ENCODE measurements at regions not wholly inside any gene's neighbourhood (a gene's known extent, or its start where the extent isn't known, plus 50 kb on each side); places are given as distances from the start of the nearest gene placed in this dataset.
A peak's percentile ranks its signal among the peaks of the same experiment; 100 is the strongest.

DNA sequence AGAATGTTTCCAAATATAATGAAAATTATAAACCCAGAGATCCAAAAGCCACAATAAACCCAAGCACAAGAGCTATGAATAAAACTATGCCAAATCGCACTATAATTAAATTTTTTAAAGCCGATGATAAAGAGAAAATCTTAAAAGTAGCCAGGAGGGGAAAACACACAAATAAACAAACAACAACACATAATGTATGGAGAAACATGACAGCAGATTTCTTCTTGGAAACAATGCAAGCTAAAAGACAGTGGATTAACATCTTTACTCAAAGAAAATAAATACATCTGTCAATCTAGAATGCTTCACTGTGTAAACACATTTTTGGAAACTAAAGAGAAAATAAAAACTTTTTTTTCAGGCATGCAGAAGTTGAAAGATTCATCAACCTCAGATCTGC is 53.0 kb upstream of the SMOX start:
- peak in 1 of 3 donors; percentile 55 for DNase-seq
- no peaks in the 10 kb centered on the region for H3K27me3 ChIP-seq (replicated peaks in 2 of 5; ENCODE audit: control insufficient read depth in 4 of 5, insufficient read depth in 5 of 5, low read length in 4 of 5)
- H3K4me3 ChIP-seq (ENCODE audit: control insufficient read depth in 1 of 7, extremely low read depth in 1 of 7, insufficient read depth in 4 of 7, low read depth in 2 of 7, low read length in 6 of 7) = no peak overlapping the region
- ChIA-PET POLR2A (no interaction called here), CTCF (interaction anchor here (0.9 to 1.8 kb wide), 3 partner anchors 76 to 176 kb away, joined by 3 to 4 read pairs (median 3); no protein-coding TSS in a partner anchor)
- no peak overlapping the region for H3K27ac ChIP-seq (ENCODE audit: insufficient read depth in 1 of 2, low read depth in 1 of 2, low read length in 2 of 2, poor library complexity in 1 of 2, severe bottlenecking in 2 of 2)
- H3K36me3 ChIP-seq (ENCODE audit: control insufficient read depth in 4 of 4, insufficient read depth in 4 of 4, low read length in 3 of 4) = no peaks in the 10 kb centered on the region
- peaks cover 0 to 3% (median 0%) of the 10 kb centered on the region in 4 experiments for H3K4me1 ChIP-seq (ENCODE audit: control extremely low read depth in 1 of 4, control insufficient read depth in 4 of 4, insufficient read depth in 4 of 4, low read length in 3 of 4)
- WGBS (ENCODE audit: insufficient coverage) = no CpG with 5 or more reads among the region's 2 CpGs
- H3K9me3 ChIP-seq (ENCODE audit: control extremely low read depth in 1 of 5, control insufficient read depth in 4 of 5, insufficient read depth in 2 of 5, low read depth in 1 of 5, low read length in 4 of 5) = peaks cover 0 to 12% (median 0%) of the 10 kb centered on the region in 5 experiments

DNA sequence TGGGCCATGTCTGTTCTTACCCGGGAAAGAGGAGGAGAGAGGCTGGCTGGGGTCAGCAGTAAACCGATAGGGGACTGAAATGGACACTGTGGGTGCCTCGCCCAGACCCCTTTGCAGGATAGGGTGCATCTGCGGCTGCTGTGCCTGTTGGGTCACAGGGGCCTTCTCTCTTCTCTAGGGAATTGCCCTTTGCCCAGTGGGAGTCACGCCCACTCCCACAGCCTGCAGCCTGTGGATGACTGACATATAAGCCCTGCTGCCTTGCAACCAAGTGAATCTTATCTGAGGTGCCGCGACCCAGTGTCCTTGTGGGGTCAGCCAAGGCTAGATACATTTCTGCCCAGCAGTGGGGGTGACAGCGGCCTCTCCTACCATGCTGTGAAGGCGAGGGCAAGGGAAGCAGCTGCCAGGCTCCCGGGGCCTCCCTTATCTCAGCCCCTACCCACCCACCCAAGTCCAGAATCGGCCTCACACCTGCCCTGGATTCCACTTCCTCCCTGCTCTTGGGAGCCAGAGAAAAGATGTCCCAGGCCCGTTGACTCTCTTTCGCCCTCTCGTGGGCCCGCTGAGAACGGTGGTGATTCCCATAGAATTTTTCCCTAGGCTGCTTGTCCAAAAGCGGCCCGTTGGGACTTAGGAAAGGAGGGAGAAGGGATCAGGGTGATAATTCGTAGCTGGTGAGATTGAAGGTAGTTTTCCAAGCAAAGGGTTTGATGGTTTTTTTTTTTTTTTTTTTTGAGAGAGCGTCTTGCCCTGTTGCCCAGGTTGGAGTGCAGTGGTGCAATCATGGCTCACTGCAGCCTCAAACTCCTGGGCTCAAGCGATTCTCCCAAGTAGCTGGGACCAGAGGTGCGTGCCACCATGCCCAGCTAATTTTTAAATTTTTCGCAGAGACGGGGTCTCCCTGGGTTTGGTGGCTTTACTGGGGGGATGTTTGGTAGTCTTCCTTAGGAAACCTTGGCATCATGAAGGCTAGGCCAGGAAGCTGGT is 56.8 kb upstream of the SMOX start:
- ChIA-PET POLR2A (no interaction called here), CTCF (interaction anchor here (0.8 to 2.1 kb wide), 18 partner anchors 8 to 173 kb away, joined by 3 to 8 read pairs (median 4); no protein-coding TSS in a partner anchor)
- peaks cover 0 to 3% (median 0%) of the 10 kb centered on the region in 4 experiments for H3K4me1 ChIP-seq (ENCODE audit: control extremely low read depth in 1 of 4, control insufficient read depth in 4 of 4, insufficient read depth in 4 of 4, low read length in 3 of 4)
- H3K4me3 ChIP-seq (ENCODE audit: control insufficient read depth in 1 of 7, extremely low read depth in 1 of 7, insufficient read depth in 4 of 7, low read depth in 2 of 7, low read length in 6 of 7) = no peak overlapping the region
- H3K27me3 ChIP-seq (replicated peaks in 2 of 5; ENCODE audit: control insufficient read depth in 4 of 5, insufficient read depth in 5 of 5, low read length in 4 of 5) = no peaks in the 10 kb centered on the region
- H3K36me3 ChIP-seq (ENCODE audit: control insufficient read depth in 4 of 4, insufficient read depth in 4 of 4, low read length in 3 of 4) = no peaks in the 10 kb centered on the region
- H3K9me3 ChIP-seq (ENCODE audit: control extremely low read depth in 1 of 5, control insufficient read depth in 4 of 5, insufficient read depth in 2 of 5, low read depth in 1 of 5, low read length in 4 of 5) = peaks cover 0 to 12% (median 0%) of the 10 kb centered on the region in 5 experiments
- peak in 2 of 3 donors; percentile 53 to 57 for DNase-seq
- WGBS (ENCODE audit: insufficient coverage) = 55% methylated on average over 20 of the region's 24 CpGs
- no peak overlapping the region for H3K27ac ChIP-seq (ENCODE audit: insufficient read depth in 1 of 2, low read depth in 1 of 2, low read length in 2 of 2, poor library complexity in 1 of 2, severe bottlenecking in 2 of 2)

DNA sequence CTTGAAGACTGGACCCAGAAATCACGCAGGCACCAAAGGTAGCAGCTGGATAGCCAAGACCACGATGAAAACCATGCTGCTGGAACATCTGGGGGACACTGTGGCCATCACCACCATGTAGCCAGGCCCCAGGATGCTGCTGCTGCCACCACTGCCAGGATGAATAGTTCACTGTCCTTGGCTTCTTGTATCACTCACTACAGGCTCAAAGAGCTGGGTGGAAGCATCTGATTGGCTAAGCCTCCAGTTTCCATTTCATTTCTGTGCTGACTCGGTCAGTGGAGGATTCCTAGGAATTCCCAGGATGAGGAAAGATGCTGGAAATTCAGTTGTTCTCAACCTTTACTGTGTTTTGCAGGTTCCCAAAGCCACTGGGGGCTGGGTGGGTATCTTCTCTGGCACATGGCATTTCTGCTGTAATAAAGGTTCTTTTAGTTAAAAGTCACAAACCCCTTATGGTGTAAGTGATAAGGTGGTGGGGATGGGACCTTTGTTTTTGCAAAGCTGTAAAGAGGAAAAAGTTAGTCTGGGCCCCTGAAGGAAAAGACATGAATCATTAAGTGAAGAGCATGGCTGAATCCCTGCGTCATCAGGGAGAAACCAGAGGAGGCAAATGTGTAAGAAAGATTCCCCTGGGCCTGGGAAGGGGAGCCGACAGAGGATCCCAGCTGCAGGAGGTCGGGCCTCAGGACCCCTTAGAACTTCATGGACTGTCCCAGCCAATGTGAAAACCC is 57.7 kb upstream of the SMOX start:
- POLR2A ChIA-PET = no interaction called here
- Histone ChIP-seq H3K27me3 (replicated peaks in 2 of 5; ENCODE audit: control insufficient read depth in 4 of 5, insufficient read depth in 5 of 5, low read length in 4 of 5) (no peaks in the 10 kb centered on the region), H3K36me3 (ENCODE audit: control insufficient read depth in 4 of 4, insufficient read depth in 4 of 4, low read length in 3 of 4) (no peaks in the 10 kb centered on the region), H3K4me1 (ENCODE audit: control extremely low read depth in 1 of 4, control insufficient read depth in 4 of 4, insufficient read depth in 4 of 4, low read length in 3 of 4) (peaks cover 0 to 8% (median 5%) of the 10 kb centered on the region in 4 experiments), H3K4me3 (ENCODE audit: control insufficient read depth in 1 of 7, extremely low read depth in 1 of 7, insufficient read depth in 4 of 7, low read depth in 2 of 7, low read length in 6 of 7) (no peak overlapping the region), H3K9me3 (ENCODE audit: control extremely low read depth in 1 of 5, control insufficient read depth in 4 of 5, insufficient read depth in 2 of 5, low read depth in 1 of 5, low read length in 4 of 5) (peaks cover 0 to 12% (median 0%) of the 10 kb centered on the region in 5 experiments), H3K27ac (ENCODE audit: insufficient read depth in 1 of 2, low read depth in 1 of 2, low read length in 2 of 2, poor library complexity in 1 of 2, severe bottlenecking in 2 of 2) (no peak overlapping the region)
- CTCF ChIA-PET = interaction anchor here (1.0 to 1.8 kb wide), 5 partner anchors 10 to 84 kb away, joined by 3 to 4 read pairs (median 4); no protein-coding TSS in a partner anchor
- DNase-seq = peak in 2 of 3 donors; percentile 55 to 66
- WGBS (ENCODE audit: insufficient coverage) = 87% methylated on average over 6 of the region's 6 CpGs

DNA sequence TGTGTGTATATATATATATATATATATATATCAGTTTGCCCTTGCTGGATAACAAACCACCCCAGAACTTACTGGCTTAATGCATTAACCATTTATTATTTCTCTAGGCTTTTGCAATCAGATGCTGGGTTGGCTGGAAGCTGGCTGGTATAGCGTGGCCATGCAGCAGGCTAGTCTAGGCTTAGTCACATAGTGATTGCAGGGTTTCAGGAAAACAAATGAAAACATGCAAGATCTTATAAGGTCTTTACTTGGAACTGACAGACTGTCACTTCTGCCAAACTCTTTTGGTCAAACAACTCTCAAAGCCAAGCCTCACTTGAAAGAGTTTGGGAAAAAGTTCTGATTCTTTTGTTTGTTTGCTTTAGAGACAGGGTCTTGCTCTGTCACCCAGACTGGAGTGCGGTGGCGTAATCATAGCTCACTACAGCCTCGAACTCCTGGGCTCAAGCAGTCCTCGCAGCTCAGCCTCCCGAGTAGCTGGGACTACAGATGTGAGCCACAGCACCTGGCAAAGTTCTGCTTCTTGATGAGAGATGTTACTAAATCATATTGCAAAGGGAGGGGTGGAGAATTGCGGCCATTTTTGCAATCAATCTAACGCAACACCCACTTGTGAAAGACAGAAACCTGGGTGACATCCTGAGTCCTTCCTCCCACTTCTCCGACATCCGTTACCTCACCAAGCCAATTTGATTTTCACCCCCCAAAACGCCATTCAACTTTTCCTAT is 58.7 kb upstream of the SMOX start:
- 92% methylated on average over 11 of the region's 11 CpGs for WGBS (ENCODE audit: insufficient coverage)
- POLR2A ChIA-PET = no interaction called here
- CTCF ChIA-PET = interaction anchor here (1.2 to 1.7 kb wide), 3 partner anchors 11 to 83 kb away, joined by 3 to 4 read pairs (median 3); no protein-coding TSS in a partner anchor
- no peak overlapping the region for H3K27ac ChIP-seq (ENCODE audit: insufficient read depth in 1 of 2, low read depth in 1 of 2, low read length in 2 of 2, poor library complexity in 1 of 2, severe bottlenecking in 2 of 2)
- peaks cover 0 to 2% (median 0%) of the 10 kb centered on the region in 5 experiments for H3K9me3 ChIP-seq (ENCODE audit: control extremely low read depth in 1 of 5, control insufficient read depth in 4 of 5, insufficient read depth in 2 of 5, low read depth in 1 of 5, low read length in 4 of 5)
- H3K4me3 ChIP-seq (ENCODE audit: control insufficient read depth in 1 of 7, extremely low read depth in 1 of 7, insufficient read depth in 4 of 7, low read depth in 2 of 7, low read length in 6 of 7) = no peak overlapping the region
- no peak for DNase-seq
- H3K27me3 ChIP-seq (replicated peaks in 2 of 5; ENCODE audit: control insufficient read depth in 4 of 5, insufficient read depth in 5 of 5, low read length in 4 of 5) = no peaks in the 10 kb centered on the region
- no peaks in the 10 kb centered on the region for H3K36me3 ChIP-seq (ENCODE audit: control insufficient read depth in 4 of 4, insufficient read depth in 4 of 4, low read length in 3 of 4)
- peaks cover 3 to 16% (median 12%) of the 10 kb centered on the region in 4 experiments for H3K4me1 ChIP-seq (ENCODE audit: control extremely low read depth in 1 of 4, control insufficient read depth in 4 of 4, insufficient read depth in 4 of 4, low read length in 3 of 4)

DNA sequence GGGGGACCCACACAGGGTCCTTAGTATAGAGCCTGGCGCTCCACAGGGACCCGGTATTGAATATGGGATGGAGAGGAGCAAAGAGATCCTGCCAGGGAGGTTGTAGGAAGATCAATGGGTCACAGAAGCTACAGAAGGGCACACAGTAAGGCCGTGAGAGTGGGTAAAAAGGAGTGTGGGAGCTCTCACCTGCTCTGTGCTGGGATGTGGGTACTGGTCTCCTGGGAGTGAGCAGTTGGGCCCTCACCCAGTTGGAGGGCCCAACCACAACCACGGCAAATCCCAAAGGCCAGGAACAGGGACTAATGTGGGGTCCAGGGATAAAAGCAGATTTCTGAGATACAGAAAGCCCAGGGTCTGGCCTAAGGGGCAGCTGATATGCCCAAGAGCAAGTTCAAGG is 59.9 kb upstream of the SMOX start:
- H3K4me1 ChIP-seq (ENCODE audit: control extremely low read depth in 1 of 4, control insufficient read depth in 4 of 4, insufficient read depth in 4 of 4, low read length in 3 of 4) = peaks cover 12 to 28% (median 23%) of the 10 kb centered on the region in 4 experiments
- WGBS (ENCODE audit: insufficient coverage) = 95% methylated on average over 3 of the region's 4 CpGs
- ChIA-PET POLR2A (no interaction called here), CTCF (interaction anchor here (0.9 kb wide), 1 partner anchor 12 kb away, joined by 3 read pairs; no protein-coding TSS in a partner anchor)
- no peaks in the 10 kb centered on the region for H3K27me3 ChIP-seq (replicated peaks in 2 of 5; ENCODE audit: control insufficient read depth in 4 of 5, insufficient read depth in 5 of 5, low read length in 4 of 5)
- H3K36me3 ChIP-seq (ENCODE audit: control insufficient read depth in 4 of 4, insufficient read depth in 4 of 4, low read length in 3 of 4) = no peaks in the 10 kb centered on the region
- no peak overlapping the region for H3K27ac ChIP-seq (ENCODE audit: insufficient read depth in 1 of 2, low read depth in 1 of 2, low read length in 2 of 2, poor library complexity in 1 of 2, severe bottlenecking in 2 of 2)
- no peak overlapping the region for H3K4me3 ChIP-seq (ENCODE audit: control insufficient read depth in 1 of 7, extremely low read depth in 1 of 7, insufficient read depth in 4 of 7, low read depth in 2 of 7, low read length in 6 of 7)
- no peak for DNase-seq
- no peaks in the 10 kb centered on the region for H3K9me3 ChIP-seq (ENCODE audit: control extremely low read depth in 1 of 5, control insufficient read depth in 4 of 5, insufficient read depth in 2 of 5, low read depth in 1 of 5, low read length in 4 of 5)

DNA sequence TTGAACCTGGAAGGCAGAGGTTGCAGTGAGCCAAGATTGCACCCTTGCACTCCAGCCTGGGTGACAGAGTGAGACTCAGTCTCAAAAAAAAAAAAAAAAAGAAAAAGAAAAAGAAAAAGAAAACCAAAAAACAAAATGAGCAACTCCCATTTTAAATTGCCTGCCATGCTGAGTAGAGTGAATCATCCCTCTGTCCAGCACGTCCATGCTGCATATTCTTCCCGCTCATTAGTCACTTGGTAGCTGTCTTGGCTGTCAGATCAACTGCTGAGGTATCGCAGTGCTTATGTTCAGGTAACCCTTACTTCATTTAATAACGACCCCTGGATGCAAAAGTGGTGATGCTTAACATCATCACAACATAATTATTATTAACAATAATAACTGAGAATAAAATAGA is 60.7 kb upstream of the SMOX start:
- Histone ChIP-seq H3K27ac (ENCODE audit: insufficient read depth in 1 of 2, low read depth in 1 of 2, low read length in 2 of 2, poor library complexity in 1 of 2, severe bottlenecking in 2 of 2) (no peak overlapping the region), H3K9me3 (ENCODE audit: control extremely low read depth in 1 of 5, control insufficient read depth in 4 of 5, insufficient read depth in 2 of 5, low read depth in 1 of 5, low read length in 4 of 5) (no peaks in the 10 kb centered on the region), H3K27me3 (replicated peaks in 2 of 5; ENCODE audit: control insufficient read depth in 4 of 5, insufficient read depth in 5 of 5, low read length in 4 of 5) (no peaks in the 10 kb centered on the region), H3K4me1 (ENCODE audit: control extremely low read depth in 1 of 4, control insufficient read depth in 4 of 4, insufficient read depth in 4 of 4, low read length in 3 of 4) (peaks cover 19 to 36% (median 30%) of the 10 kb centered on the region in 4 experiments), H3K4me3 (ENCODE audit: control insufficient read depth in 1 of 7, extremely low read depth in 1 of 7, insufficient read depth in 4 of 7, low read depth in 2 of 7, low read length in 6 of 7) (no peak overlapping the region), H3K36me3 (ENCODE audit: control insufficient read depth in 4 of 4, insufficient read depth in 4 of 4, low read length in 3 of 4) (no peaks in the 10 kb centered on the region)
- POLR2A ChIA-PET = no interaction called here
- WGBS (ENCODE audit: insufficient coverage) = 100% methylated on average over 1 of the region's 4 CpGs
- no peak for DNase-seq
- CTCF ChIA-PET = interaction anchor here (1.7 kb wide), 1 partner anchor 81 kb away, joined by 3 read pairs; no protein-coding TSS in a partner anchor

Measured in common myeloid progenitor, CD34-positive (primary cell).